ENCODE measurements at regions not wholly inside any gene's neighbourhood (a gene's known extent, or its start where the extent isn't known, plus 50 kb on each side); places are given as distances from the start of the nearest gene placed in this dataset.

DNA sequence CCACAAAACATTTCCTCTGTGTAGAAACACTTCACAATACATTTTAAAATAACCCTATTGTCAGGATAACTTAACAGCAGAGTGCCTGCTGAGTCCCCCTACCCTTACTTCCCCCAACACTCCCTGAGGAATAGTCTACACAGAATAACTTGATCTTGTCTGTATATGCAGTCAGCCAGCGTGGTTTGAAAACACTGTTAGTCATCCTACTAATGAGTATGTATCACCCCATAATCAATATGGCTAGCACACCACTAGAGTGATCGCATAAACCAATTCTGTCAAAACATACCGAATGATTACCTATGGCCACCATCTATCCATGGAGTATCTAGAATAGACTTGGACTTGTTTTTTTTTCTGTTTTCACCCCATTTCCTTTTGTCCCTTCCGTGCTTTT, 152.7 kb upstream of the NECTIN3 start:
- TF ChIP-seq NFIC (IDR thresholded peaks at IDR 0.05) (no peak), TCF12 (IDR thresholded peaks at IDR 0.05; ENCODE audit: low read depth) (no peak), ZBTB7A (IDR thresholded peaks at IDR 0.05; ENCODE audit: low read depth) (no peak), CEBPB (IDR thresholded peaks at IDR 0.05) (no peak), FOXM1 (IDR thresholded peaks at IDR 0.05; ENCODE audit: borderline replicate concordance, low read depth) (no peak), EGR1 (IDR thresholded peaks at IDR 0.05) (no peak), YY1 (IDR thresholded peaks at IDR 0.05; ENCODE audit: low read depth) (no peak), RAD21 (IDR thresholded peaks at IDR 0.05; ENCODE audit: low read depth) (no peak), TAF1 (IDR thresholded peaks at IDR 0.05; ENCODE audit: low read depth) (no peak)
- TF ChIP-seq, protein P1, sequence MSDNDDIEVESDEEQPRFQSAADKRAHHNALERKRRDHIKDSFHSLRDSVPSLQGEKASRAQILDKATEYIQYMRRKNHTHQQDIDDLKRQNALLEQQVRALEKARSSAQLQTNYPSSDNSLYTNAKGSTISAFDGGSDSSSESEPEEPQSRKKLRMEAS (IDR thresholded peaks at IDR 0.05), result no peak

DNA sequence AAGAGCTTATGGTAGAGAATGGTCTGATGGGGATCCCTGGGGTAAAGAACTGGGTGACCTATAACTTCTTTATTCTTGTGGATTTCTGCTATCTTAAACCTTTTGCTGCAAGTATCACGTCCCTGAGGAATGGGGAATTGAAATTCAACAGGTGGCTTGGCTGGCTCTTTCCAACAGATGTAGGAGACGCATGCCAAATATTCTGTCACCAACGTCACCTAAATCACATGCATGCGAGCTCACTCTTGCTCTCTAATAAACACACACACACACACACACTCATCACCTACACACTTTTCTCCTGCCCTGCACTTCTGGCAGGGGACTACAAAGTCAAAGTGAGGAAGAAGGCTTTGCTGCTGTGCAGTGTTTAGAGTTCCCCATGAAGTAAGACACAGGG, 145.8 kb upstream of the NECTIN3 start:
- TF ChIP-seq, protein P2, sequence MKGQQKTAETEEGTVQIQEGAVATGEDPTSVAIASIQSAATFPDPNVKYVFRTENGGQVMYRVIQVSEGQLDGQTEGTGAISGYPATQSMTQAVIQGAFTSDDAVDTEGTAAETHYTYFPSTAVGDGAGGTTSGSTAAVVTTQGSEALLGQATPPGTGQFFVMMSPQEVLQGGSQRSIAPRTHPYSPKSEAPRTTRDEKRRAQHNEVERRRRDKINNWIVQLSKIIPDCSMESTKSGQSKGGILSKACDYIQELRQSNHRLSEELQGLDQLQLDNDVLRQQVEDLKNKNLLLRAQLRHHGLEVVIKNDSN (IDR thresholded peaks at IDR 0.05), result no peak
- TF ChIP-seq YY1 (IDR thresholded peaks at IDR 0.05; ENCODE audit: low read depth), result no peak
- TF ChIP-seq, protein P3, sequence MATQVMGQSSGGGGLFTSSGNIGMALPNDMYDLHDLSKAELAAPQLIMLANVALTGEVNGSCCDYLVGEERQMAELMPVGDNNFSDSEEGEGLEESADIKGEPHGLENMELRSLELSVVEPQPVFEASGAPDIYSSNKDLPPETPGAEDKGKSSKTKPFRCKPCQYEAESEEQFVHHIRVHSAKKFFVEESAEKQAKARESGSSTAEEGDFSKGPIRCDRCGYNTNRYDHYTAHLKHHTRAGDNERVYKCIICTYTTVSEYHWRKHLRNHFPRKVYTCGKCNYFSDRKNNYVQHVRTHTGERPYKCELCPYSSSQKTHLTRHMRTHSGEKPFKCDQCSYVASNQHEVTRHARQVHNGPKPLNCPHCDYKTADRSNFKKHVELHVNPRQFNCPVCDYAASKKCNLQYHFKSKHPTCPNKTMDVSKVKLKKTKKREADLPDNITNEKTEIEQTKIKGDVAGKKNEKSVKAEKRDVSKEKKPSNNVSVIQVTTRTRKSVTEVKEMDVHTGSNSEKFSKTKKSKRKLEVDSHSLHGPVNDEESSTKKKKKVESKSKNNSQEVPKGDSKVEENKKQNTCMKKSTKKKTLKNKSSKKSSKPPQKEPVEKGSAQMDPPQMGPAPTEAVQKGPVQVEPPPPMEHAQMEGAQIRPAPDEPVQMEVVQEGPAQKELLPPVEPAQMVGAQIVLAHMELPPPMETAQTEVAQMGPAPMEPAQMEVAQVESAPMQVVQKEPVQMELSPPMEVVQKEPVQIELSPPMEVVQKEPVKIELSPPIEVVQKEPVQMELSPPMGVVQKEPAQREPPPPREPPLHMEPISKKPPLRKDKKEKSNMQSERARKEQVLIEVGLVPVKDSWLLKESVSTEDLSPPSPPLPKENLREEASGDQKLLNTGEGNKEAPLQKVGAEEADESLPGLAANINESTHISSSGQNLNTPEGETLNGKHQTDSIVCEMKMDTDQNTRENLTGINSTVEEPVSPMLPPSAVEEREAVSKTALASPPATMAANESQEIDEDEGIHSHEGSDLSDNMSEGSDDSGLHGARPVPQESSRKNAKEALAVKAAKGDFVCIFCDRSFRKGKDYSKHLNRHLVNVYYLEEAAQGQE (IDR thresholded peaks at IDR 0.05; ENCODE audit: low read depth), result no peak
- no peak for TF ChIP-seq EP300 (IDR thresholded peaks at IDR 0.05; ENCODE audit: borderline replicate concordance)
- TF ChIP-seq CEBPB (IDR thresholded peaks at IDR 0.05), result no peak
- no peak for TF ChIP-seq TEAD4 (IDR thresholded peaks at IDR 0.05)
- TF ChIP-seq TAF1 (IDR thresholded peaks at IDR 0.05; ENCODE audit: low read depth), result no peak
- TF ChIP-seq NFIC (IDR thresholded peaks at IDR 0.05), result no peak
- no peak for TF ChIP-seq FOXM1 (IDR thresholded peaks at IDR 0.05; ENCODE audit: borderline replicate concordance, low read depth)

DNA sequence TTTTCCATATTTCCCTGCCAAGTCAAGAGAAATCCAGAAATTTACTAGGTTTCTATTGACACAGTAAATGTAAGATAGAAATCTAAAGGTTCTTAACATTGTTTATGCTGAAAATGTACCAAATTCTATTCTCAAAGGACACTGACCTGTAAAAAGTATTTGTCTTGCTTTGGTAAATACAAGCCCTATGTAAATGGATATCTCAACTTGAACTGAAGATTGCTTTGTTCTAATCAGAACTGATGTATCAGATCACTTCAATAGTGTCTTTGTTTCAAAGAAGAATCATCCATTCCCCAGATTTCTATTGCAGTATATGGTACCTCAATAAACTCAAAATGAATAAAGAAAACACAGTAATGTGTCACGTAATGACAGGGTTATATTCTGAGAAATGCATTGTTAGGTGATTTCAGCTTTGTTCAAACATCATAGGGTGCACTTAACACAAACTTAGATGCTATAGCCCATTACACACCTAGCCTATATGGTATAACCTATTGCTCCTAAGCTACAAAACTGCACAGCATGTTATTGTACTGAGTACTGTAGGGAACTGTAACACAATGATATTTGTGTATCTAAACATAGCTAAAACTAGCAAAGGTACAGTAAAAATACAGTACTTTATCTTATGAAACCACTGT, 143.5 kb upstream of the NECTIN3 start:
- no peak for TF ChIP-seq CREB1 (IDR thresholded peaks at IDR 0.05; ENCODE audit: low read depth)
- TF ChIP-seq, protein P2 (IDR thresholded peaks at IDR 0.05), result no peak
- TF ChIP-seq TAF1 (IDR thresholded peaks at IDR 0.05; ENCODE audit: low read depth), result no peak
- TF ChIP-seq FOXM1 (IDR thresholded peaks at IDR 0.05; ENCODE audit: borderline replicate concordance, low read depth), result no peak
- no peak for TF ChIP-seq TEAD4 (IDR thresholded peaks at IDR 0.05)
- TF ChIP-seq, protein P1 (IDR thresholded peaks at IDR 0.05), result no peak
- no peak for TF ChIP-seq EP300 (IDR thresholded peaks at IDR 0.05; ENCODE audit: borderline replicate concordance)
- TF ChIP-seq YY1 (IDR thresholded peaks at IDR 0.05; ENCODE audit: low read depth), result no peak
- TF ChIP-seq ZBTB7A (IDR thresholded peaks at IDR 0.05; ENCODE audit: low read depth), result no peak
- TF ChIP-seq TCF12 (IDR thresholded peaks at IDR 0.05; ENCODE audit: low read depth), result no peak

DNA sequence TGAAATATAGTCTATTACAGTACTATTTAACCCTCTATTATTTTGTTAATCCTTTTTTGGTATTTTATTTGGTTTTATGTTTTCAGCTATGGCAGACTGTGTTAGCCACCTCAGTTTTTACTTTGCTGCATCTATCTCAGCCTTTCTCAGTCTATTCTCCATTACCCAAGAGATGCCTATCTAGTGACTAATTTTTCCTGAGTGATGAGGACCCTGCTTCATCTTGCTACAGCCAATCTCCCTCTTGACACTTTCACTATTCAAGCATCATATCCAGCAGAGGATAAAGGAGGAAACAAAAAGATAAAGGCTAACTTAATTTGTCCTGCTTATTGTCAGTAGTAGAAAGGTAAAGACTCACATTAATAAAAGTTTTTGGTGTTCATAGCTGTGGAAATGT, 141.8 kb upstream of the NECTIN3 start:
- TF ChIP-seq EP300 (IDR thresholded peaks at IDR 0.05; ENCODE audit: borderline replicate concordance) (no peak), CEBPB (IDR thresholded peaks at IDR 0.05) (no peak), TCF12 (IDR thresholded peaks at IDR 0.05; ENCODE audit: low read depth) (no peak), YY1 (IDR thresholded peaks at IDR 0.05; ENCODE audit: low read depth) (no peak), RAD21 (IDR thresholded peaks at IDR 0.05; ENCODE audit: low read depth) (no peak), ZBTB7A (IDR thresholded peaks at IDR 0.05; ENCODE audit: low read depth) (no peak), TEAD4 (IDR thresholded peaks at IDR 0.05) (no peak), EGR1 (IDR thresholded peaks at IDR 0.05) (no peak), NFIC (IDR thresholded peaks at IDR 0.05) (no peak), CREB1 (IDR thresholded peaks at IDR 0.05; ENCODE audit: low read depth) (no peak)
- TF ChIP-seq, protein P1 (IDR thresholded peaks at IDR 0.05), result no peak
- TF ChIP-seq, protein P3 (IDR thresholded peaks at IDR 0.05; ENCODE audit: low read depth), result no peak

DNA sequence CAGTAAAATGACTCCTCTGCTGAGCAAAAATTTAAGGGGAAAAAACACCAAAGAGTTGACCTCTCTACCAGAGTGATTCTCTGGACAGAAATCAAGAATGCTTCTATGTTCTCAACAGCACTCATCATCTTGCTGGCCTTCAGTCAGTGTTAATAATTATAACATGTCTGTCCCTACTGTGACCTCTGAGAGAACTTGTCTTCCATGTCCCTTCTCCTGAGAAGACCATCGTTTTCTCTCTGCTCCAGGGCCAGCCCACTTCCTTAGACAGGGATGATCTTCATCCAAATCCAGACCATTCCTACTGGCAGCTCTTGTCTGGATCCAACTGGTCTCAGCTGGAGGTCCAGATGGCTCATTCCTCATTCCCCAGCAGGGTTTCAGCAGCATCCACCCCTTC, 139.0 kb upstream of the NECTIN3 start:
- TF ChIP-seq FOXM1 (IDR thresholded peaks at IDR 0.05; ENCODE audit: borderline replicate concordance, low read depth), result no peak
- no peak for TF ChIP-seq TEAD4 (IDR thresholded peaks at IDR 0.05)
- TF ChIP-seq, protein P3 (IDR thresholded peaks at IDR 0.05; ENCODE audit: low read depth), result no peak
- TF ChIP-seq CEBPB (IDR thresholded peaks at IDR 0.05), result no peak
- TF ChIP-seq CREB1 (IDR thresholded peaks at IDR 0.05; ENCODE audit: low read depth), result no peak
- TF ChIP-seq TCF12 (IDR thresholded peaks at IDR 0.05; ENCODE audit: low read depth), result no peak
- TF ChIP-seq NFIC (IDR thresholded peaks at IDR 0.05), result no peak
- no peak for TF ChIP-seq YY1 (IDR thresholded peaks at IDR 0.05; ENCODE audit: low read depth)

Data from Ishikawa (cell line).